ENCODE measurements at regions not wholly inside any gene's neighbourhood (a gene's known extent, or its start where the extent isn't known, plus 50 kb on each side); places are given as distances from the start of the nearest gene placed in this dataset.

DNA sequence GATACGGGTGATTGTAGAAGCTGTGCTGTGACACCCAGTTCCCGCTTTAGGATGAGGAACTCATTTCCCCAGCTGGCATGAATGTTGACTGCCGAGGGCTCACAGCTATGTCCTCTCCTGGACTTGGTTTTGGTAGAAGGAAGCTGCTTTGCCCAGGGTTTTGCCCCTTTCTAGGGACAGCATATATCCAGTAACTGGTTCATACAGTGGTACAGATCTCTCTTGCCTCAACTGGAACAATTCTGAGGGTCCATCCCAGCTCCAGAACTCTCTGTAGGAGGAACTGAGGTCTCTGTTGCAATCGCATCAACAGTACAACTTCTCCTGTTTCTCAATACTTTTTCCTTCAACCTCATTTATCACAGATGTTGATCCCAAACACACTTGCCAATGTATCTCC lies 54.5 kb upstream of the FNDC3B start:
- H3K27ac ChIP-seq (ENCODE audit: low read depth, low read length): no peak overlapping the region
- no peak overlapping the region for H3K4me3 ChIP-seq (ENCODE audit: low read length)
- no peaks in the 10 kb centered on the region for H3F3A ChIP-seq (ENCODE audit: control insufficient read depth, insufficient read depth)
- no peak overlapping the region for H3K4me2 ChIP-seq (ENCODE audit: low read length)
- H3K9me2 ChIP-seq (replicated peaks; ENCODE audit: control insufficient read depth, low read length): no peaks in the 10 kb centered on the region
- no peaks in the 10 kb centered on the region for H3K9me3 ChIP-seq (ENCODE audit: control insufficient read depth, insufficient read depth, low read length)
- no peaks in the 10 kb centered on the region for H4K20me1 ChIP-seq (ENCODE audit: control insufficient read depth, insufficient read depth, low read depth, low read length)
- no peaks in the 10 kb centered on the region for H3K36me3 ChIP-seq (ENCODE audit: control insufficient read depth, low read length)
- no peaks in the 10 kb centered on the region for H3K79me2 ChIP-seq (ENCODE audit: control insufficient read depth, low read length)
- TF ChIP-seq, protein P1, sequence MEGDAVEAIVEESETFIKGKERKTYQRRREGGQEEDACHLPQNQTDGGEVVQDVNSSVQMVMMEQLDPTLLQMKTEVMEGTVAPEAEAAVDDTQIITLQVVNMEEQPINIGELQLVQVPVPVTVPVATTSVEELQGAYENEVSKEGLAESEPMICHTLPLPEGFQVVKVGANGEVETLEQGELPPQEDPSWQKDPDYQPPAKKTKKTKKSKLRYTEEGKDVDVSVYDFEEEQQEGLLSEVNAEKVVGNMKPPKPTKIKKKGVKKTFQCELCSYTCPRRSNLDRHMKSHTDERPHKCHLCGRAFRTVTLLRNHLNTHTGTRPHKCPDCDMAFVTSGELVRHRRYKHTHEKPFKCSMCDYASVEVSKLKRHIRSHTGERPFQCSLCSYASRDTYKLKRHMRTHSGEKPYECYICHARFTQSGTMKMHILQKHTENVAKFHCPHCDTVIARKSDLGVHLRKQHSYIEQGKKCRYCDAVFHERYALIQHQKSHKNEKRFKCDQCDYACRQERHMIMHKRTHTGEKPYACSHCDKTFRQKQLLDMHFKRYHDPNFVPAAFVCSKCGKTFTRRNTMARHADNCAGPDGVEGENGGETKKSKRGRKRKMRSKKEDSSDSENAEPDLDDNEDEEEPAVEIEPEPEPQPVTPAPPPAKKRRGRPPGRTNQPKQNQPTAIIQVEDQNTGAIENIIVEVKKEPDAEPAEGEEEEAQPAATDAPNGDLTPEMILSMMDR (IDR thresholded peaks at IDR 0.05; ENCODE audit: low read depth, low read length, poor library complexity, severe bottlenecking): no peak
- TF ChIP-seq EZH2phosphoT487 (IDR thresholded peaks at IDR 0.05; ENCODE audit: borderline replicate concordance, low read length): no peak
- H3K27me3 ChIP-seq (ENCODE audit: control insufficient read depth, low read length): peaks cover 3% of the 10 kb centered on the region
- no peaks in the 10 kb centered on the region for H3K4me1 ChIP-seq (ENCODE audit: control insufficient read depth, low read length)

DNA sequence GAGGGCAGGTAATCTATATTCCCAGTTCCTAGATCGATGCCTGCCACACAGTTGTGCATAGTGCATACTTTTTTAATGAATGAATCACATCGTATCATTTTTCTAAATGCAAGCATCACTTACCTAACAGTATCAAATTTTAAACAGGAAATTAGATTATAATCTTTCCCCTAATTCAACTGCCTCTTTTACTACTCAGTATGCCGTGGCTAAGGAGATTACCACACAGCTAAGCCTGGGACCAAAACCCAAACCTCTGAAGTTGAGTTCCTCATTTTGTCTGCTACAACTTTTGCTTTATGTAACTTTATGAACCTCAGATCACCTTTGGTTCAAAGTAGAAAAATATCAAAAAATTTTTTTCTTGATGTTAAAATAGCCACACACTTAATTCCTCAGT lies 53.2 kb upstream of the FNDC3B start:
- Histone ChIP-seq H3K27ac (ENCODE audit: low read depth, low read length) (no peak overlapping the region), H4K20me1 (ENCODE audit: control insufficient read depth, insufficient read depth, low read depth, low read length) (no peaks in the 10 kb centered on the region), H3K4me1 (ENCODE audit: control insufficient read depth, low read length) (no peaks in the 10 kb centered on the region), H3K27me3 (ENCODE audit: control insufficient read depth, low read length) (peaks cover 3% of the 10 kb centered on the region), H3K4me3 (ENCODE audit: low read length) (no peak overlapping the region), H3K79me2 (ENCODE audit: control insufficient read depth, low read length) (no peaks in the 10 kb centered on the region), H3K9me2 (replicated peaks; ENCODE audit: control insufficient read depth, low read length) (no peaks in the 10 kb centered on the region), H3F3A (ENCODE audit: control insufficient read depth, insufficient read depth) (no peaks in the 10 kb centered on the region), H3K9me3 (ENCODE audit: control insufficient read depth, insufficient read depth, low read length) (no peaks in the 10 kb centered on the region), H3K4me2 (ENCODE audit: low read length) (no peak overlapping the region), H3K36me3 (ENCODE audit: control insufficient read depth, low read length) (no peaks in the 10 kb centered on the region)
- TF ChIP-seq EZH2phosphoT487 (IDR thresholded peaks at IDR 0.05; ENCODE audit: borderline replicate concordance, low read length): no peak
- TF ChIP-seq, protein P1 (IDR thresholded peaks at IDR 0.05; ENCODE audit: low read depth, low read length, poor library complexity, severe bottlenecking): no peak

DNA sequence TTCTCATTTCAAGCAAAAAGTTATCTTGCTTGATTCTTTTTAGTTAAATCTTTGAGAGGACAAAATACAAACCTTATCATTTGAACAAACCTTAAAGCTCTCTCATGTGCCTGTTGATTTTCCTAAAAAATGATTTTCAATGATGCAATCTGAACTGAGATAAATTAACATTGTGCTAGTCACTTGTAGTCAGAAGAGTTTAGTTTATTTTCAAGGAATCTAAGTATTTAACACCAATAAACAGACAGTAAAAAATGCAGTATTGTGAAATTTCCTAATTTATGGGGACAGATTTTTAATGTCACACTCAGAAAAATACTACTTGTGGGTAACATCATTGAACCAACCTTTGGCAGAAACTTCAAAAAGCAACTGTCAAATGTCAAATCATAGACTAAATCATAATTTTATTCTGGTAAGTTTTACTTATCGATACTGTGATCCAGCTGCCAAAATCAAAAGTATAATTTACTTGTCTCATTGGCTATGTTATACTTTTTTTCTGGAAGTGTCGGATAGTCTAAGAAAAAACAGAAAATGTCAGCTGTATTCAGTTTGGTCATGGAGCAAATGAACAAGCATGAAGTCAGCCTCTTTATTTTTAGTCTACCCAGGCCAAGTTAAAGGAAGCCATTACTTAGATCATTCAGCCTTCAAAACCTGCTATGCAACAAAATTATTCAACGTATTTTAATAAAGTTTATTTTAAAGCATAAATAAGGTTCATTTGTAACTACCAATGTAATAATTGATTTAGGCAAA lies 52.4 kb upstream of the FNDC3B start:
- no peaks in the 10 kb centered on the region for H3K4me1 ChIP-seq (ENCODE audit: control insufficient read depth, low read length)
- TF ChIP-seq, protein P1 (IDR thresholded peaks at IDR 0.05; ENCODE audit: low read depth, low read length, poor library complexity, severe bottlenecking): no peak
- no peak for TF ChIP-seq EZH2phosphoT487 (IDR thresholded peaks at IDR 0.05; ENCODE audit: borderline replicate concordance, low read length)
- no peaks in the 10 kb centered on the region for H3K9me2 ChIP-seq (replicated peaks; ENCODE audit: control insufficient read depth, low read length)
- no peaks in the 10 kb centered on the region for H3F3A ChIP-seq (ENCODE audit: control insufficient read depth, insufficient read depth)
- H4K20me1 ChIP-seq (ENCODE audit: control insufficient read depth, insufficient read depth, low read depth, low read length): no peaks in the 10 kb centered on the region
- H3K27me3 ChIP-seq (ENCODE audit: control insufficient read depth, low read length): peaks cover 3% of the 10 kb centered on the region
- no peak overlapping the region for H3K4me3 ChIP-seq (ENCODE audit: low read length)
- no peaks in the 10 kb centered on the region for H3K79me2 ChIP-seq (ENCODE audit: control insufficient read depth, low read length)
- no peaks in the 10 kb centered on the region for H3K9me3 ChIP-seq (ENCODE audit: control insufficient read depth, insufficient read depth, low read length)
- H3K27ac ChIP-seq (ENCODE audit: low read depth, low read length): no peak overlapping the region
- H3K4me2 ChIP-seq (ENCODE audit: low read length): no peak overlapping the region
- no peaks in the 10 kb centered on the region for H3K36me3 ChIP-seq (ENCODE audit: control insufficient read depth, low read length)

Measured in DOHH2 (cell line).